AG08396 (cell line): ENCODE measurements at regions not wholly inside any gene's neighbourhood (a gene's known extent, or its start where the extent isn't known, plus 50 kb on each side); places are given as distances from the start of the nearest gene placed in this dataset.
"Not testable (repeated sequence)": the region's sequence is repeated elsewhere in the genome, so short reads cannot be mapped to it uniquely, and the experiment has no call there.

Experiments used
- DNase-seq: peaks from one replicate; pipeline ENCODE4 v3.0.0; 2012; ENCODE audit warnings: low spot score, mixed read lengths

- DNase-seq = not testable (repeated sequence)
These were observed 123.8 kb downstream of the LAT start for GRCh38 chr16:29108625-29109169.

DNA sequence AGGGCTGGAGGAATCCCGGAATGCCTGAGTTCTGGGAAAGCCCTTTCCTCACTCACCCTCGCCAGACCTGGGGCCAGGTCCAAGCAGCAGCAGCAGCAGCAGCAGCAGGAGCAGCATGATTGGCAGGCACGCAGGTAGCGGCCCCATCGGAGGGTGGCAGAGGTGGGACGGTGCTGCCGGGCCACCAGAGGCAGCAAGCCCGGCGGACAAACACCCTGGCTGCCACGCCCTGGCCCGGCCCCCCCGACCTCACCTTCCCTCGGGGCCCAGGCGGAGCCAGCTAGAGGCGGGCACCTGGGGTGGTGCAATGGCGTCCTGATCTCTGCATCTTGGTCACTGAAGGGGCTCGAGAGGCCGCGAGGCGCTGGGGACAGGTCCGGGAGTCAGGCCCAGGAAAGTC lies 122.4 kb downstream of the LAT start:
- DNase-seq = no peak

- not testable (repeated sequence) for DNase-seq
These were observed 121.5 kb downstream of the LAT start for GRCh38 chr16:29106259-29106908.

- DNase-seq = not testable (repeated sequence)
These were observed 119.7 kb downstream of the LAT start for GRCh38 chr16:29104600-29104999.

- not testable (repeated sequence) for DNase-seq
These were observed 113.1 kb downstream of the LAT start for GRCh38 chr16:29097965-29098364.

DNA sequence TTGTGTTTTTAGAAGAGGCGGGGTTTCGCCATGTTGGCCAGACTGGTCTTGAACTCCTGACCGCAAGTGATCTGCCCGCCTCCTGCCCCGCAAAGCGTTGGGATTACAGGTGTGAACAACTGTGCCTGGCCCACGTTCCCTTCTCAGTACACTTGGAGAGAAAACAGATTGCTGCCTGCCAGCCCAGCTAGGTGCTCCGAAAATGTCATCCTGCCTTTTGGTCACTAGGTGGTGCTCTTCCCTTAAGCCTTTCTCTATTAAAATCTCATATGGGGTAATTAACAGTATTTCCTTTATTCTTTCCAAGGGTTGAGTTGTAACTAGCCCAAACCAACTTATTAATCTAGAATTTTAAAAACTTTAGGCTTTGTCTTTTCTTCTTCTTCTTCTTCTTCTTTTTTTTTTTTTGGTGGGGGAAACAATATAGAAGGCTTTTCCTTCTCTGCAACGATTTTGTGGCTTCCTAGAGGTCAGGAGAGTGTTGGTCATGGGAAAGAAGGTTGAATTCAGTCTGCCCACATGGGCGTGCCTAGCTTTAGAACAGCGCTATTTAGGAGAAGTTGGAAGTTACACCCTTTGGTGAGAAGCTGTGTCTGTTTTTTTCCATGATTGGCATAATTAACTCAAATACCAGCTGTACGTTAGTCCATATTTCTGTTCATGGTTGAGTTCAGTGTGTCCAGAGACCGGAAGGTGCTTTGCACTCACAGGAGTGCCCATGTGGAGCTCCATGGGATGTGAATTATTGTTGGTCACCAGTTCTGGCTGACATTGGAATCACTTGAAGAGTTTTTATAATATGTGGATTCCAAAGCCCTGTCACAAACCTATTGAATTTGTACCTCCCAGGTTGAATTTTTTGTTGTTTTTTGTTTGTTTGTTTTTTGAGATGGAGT lies 110.1 kb downstream of the LAT start:
- not testable (repeated sequence) for DNase-seq

DNA sequence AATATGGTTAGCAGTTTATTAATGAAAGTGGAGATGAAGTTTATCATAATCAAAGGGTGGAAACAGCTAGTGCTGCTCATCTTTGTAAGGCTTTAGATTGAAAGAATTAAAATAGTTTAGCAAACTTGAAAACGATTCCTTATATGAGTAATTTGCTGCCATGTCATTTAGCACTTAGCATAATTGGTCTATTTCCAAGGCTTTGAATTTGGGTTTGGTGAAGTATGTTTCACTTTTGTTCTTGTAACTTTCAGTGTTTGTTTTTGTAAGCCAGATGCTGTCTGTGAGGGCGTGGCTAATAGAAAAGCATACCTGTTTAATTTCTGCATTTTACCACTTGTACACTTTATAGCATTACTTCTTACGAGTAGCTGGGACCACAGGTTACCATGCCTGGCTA lies 109.5 kb downstream of the LAT start:
- not testable (repeated sequence) for DNase-seq

- DNase-seq = not testable (repeated sequence)
These were observed 104.8 kb downstream of the LAT start for GRCh38 chr16:29089679-29090078.

DNA sequence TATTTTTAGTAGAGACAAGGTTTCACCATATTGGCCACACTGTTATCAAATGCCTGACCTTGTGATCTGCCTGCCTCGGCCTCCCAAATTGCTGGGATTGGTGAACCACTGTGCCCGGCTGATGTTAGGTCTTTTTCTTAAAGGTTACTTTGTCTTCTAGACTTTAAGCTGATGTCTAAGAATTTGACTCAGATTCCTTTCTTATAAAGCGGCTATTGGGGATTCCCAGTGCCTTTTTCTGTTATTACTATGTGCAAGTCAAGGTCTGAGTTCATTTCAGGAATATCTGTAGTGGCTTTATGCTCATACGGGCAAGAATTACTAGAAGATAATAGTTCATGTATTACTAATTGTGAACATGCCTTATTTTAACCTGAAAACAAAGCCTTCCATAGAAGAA lies 102.8 kb downstream of the LAT start:
- not testable (repeated sequence) for DNase-seq

DNA sequence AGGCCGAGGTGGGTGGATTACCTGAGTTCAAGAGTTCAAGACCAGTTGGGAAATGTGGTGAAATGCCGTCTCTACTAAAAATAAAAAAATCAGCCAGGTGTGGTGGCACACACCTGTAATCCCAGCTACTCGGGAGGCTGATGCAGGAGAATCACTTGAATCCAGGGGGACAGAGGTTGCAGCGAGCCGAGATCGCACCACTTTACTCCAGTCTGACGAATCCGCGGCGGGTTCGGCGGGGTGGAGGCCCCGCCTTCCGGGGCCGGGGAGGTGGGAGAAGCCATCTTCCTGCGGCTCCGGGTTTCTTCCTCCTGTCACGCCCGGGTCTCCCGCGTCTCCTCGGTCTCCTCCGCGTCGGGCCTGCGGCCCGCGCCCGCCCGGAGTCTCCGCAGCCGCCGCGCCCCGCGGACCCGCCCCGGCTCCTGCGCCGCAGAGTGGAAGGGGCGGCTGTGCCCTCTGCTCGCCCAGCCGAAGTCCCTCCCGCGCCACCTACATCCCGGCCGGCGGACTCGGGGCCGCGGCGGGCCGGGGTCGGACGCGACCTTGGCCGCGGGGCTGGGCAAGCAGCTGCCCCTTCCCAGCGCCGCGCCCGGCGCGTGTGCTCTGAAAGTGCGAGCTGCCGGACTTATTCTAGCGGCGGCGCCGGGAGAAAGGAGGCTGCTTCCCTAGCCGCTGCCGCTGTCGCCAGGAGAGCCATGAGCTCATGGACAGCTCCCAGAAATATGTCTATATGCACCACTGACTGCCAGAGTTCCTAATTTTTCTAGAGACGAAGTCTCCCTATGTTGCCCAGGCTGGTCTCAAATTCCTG lies 97.2 kb downstream of the LAT start:
- DNase-seq = not testable (repeated sequence)

DNA sequence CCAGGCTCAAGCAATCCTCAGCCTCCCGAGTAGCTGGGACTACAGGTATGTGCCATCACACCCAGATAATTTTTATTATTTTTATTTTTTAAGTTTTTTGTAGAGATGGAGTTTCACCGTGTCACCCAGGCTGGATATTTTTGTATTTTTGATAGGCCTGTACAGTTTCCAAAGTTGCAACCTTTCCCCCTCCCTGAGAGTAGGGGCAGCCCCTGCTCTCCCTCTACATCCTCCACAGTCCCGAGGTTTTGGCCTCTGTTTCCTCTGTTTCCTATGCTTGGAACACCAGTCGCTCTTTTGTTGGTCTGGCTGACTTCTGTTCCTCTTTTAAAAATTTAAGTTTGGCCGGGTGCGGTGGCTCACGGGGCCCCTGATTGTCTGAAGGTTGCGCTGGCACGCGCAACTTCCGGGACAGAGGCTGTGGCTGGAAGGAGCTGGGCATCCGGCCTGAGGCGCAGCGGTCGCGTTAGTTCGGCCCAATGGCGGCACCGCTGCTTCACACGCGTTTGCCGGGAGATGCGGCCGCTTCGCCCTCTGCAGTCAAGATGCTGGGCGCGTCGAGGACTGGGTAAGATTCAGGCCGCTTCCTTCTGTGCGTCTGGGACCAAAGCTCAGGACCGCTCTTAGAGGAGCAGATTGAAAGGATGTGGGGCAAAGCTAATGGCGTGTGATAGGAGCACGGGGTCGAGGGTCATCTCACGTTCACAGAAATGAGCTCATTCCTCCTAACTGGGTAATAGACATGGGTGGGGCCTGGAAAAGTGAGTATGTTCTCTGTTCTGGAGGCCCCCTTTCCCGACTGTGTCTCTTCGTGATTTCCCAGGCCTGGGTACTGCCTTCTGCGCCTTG lies 89.9 kb downstream of the LAT start:
- DNase-seq = not testable (repeated sequence)

DNA sequence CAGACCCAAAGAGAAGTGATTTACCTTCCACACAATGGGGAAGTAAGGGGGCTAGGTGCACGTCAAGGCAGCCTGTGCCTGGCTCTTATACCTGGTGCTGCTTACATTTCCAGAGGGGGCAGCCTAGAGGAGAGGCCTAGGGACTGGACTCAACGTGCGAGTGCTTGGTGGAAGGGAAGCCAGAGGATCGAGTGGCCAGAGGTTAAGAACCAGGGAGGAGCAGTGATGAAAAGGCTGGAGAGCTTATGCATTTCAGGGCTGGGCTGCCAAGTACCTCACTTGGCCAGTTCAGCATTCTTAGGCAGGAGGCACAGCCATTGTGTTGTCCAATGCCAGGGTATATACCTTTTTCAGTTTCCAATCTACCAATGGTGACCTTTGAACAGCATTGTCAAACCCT lies 77.4 kb downstream of the LAT start:
- not testable (repeated sequence) for DNase-seq

DNA sequence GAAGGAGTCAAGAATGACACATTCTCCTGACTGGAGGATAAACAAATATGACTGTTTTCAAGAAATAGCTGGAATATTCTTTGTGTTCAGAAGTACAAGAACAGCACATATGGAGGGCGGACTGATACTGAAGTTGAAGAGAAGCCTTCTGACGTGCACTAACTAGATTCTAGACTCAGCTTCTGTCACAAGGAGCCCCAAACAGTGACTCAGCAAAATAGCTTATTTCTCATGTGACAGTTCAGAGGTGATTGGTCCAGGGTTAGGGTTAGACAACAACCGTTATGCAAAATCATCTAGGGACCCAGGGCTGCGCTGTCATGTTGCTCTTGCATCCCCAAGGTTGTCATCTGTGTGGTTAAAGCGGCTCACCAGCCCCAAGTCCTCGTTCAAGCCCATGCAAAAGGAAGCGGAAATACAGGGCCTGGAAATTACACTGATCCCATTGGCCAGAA lies 76.6 kb downstream of the LAT start:
- not testable (repeated sequence) for DNase-seq

- not testable (repeated sequence) for DNase-seq
These were observed 75.4 kb downstream of the LAT start for GRCh38 chr16:29060022-29060810.

- not testable (repeated sequence) for DNase-seq
These were observed 74.7 kb downstream of the LAT start for GRCh38 chr16:29059575-29059974.
